ENCODE measurements at regions not wholly inside any gene's neighbourhood (a gene's known extent, or its start where the extent isn't known, plus 50 kb on each side); places are given as distances from the start of the nearest gene placed in this dataset.

GRCh38 chr2:171627412-171627811, 59.9 kb upstream of the DYNC1I2 start:
- intact Hi-C loops (cut with DNase I): no loop called here

GRCh38 chr2:171629113-171629512, 58.2 kb upstream of the DYNC1I2 start:
- ATAC-seq (no peak), DNase-seq (no peak)
- intact Hi-C loops (cut with DNase I): no loop called here
- H3K36me3 ChIP-seq: no peaks in the 10 kb centered on the region
- H3K27me3 ChIP-seq (ENCODE audit: low read depth): no peaks in the 10 kb centered on the region
- TF ChIP-seq, protein P1, sequence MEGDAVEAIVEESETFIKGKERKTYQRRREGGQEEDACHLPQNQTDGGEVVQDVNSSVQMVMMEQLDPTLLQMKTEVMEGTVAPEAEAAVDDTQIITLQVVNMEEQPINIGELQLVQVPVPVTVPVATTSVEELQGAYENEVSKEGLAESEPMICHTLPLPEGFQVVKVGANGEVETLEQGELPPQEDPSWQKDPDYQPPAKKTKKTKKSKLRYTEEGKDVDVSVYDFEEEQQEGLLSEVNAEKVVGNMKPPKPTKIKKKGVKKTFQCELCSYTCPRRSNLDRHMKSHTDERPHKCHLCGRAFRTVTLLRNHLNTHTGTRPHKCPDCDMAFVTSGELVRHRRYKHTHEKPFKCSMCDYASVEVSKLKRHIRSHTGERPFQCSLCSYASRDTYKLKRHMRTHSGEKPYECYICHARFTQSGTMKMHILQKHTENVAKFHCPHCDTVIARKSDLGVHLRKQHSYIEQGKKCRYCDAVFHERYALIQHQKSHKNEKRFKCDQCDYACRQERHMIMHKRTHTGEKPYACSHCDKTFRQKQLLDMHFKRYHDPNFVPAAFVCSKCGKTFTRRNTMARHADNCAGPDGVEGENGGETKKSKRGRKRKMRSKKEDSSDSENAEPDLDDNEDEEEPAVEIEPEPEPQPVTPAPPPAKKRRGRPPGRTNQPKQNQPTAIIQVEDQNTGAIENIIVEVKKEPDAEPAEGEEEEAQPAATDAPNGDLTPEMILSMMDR (IDR thresholded peaks at IDR 0.05): no peak
- no peaks in the 10 kb centered on the region for H3K4me1 ChIP-seq
- H3K4me3 ChIP-seq: no peak overlapping the region
- H3K9me3 ChIP-seq: peaks cover 33% of the 10 kb centered on the region
- H3K27ac ChIP-seq: no peak overlapping the region

More at GRCh38 chr2:171627412-171627811, 59.9 kb upstream of the DYNC1I2 start:
- no peaks in the 10 kb centered on the region for H3K36me3 ChIP-seq
- no peaks in the 10 kb centered on the region for H3K4me1 ChIP-seq
- ATAC-seq: no peak
- no peaks in the 10 kb centered on the region for H3K27me3 ChIP-seq (ENCODE audit: low read depth)
- no peak overlapping the region for H3K27ac ChIP-seq
- TF ChIP-seq, protein P1 (IDR thresholded peaks at IDR 0.05): no peak
- no peak overlapping the region for H3K4me3 ChIP-seq
- H3K9me3 ChIP-seq: peaks cover 31% of the 10 kb centered on the region
- DNase-seq: no peak

GRCh38 chr2:171630089-171630770, 57.0 kb upstream of the DYNC1I2 start:
- no peak for DNase-seq
- ATAC-seq: no peak
- Histone ChIP-seq H3K36me3 (no peaks in the 10 kb centered on the region), H3K27ac (no peak overlapping the region), H3K27me3 (ENCODE audit: low read depth) (no peaks in the 10 kb centered on the region), H3K4me1 (no peaks in the 10 kb centered on the region), H3K9me3 (peaks cover 33% of the 10 kb centered on the region), H3K4me3 (no peak overlapping the region)
- TF ChIP-seq, protein P1 (IDR thresholded peaks at IDR 0.05): no peak
- intact Hi-C loops (cut with DNase I): no loop called here

DNA sequence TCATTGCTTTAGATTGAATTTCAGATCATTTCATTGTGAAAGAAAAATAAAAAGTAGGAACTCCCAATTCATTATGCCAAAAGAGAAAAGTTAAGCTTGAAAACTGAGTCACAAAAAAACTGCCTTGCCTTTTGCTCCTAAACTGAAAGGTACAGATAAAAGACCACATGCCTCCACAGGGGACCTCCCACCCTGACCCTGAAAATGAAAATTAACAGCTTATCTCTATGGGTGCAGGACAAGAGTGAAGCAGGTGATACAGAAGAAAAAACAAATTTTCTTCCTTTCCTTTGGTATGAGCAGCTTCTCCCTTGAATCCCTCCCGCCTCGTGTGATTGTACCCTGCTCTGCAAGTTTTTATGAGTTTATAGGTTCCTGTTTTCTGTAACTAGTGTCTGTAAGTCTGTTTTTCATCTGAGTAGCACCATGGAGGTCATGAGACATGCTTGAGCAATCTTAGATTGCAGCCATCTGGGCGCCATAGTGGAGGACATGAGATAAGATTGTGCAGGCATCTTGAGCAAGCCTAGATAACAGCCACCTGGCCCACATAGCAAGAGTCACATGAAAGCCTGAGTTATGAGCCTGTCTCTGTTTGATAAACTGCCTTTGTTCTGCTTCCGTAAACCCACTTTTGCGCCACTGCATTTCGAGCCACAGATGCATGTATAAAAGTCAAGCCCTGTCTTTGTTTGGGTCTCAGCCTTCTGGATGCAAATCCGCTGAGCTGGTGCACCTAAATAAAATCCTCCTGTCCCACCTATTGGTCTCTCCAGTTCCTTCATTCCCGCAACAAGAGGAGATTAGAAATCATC, 56.2 kb upstream of the DYNC1I2 start:
- no peaks in the 10 kb centered on the region for H3K27me3 ChIP-seq (ENCODE audit: low read depth)
- intact Hi-C loops (cut with DNase I): no loop called here
- TF ChIP-seq, protein P1 (IDR thresholded peaks at IDR 0.05): no peak
- no peak for DNase-seq
- no peak overlapping the region for H3K4me3 ChIP-seq
- peaks cover 33% of the 10 kb centered on the region for H3K9me3 ChIP-seq
- H3K36me3 ChIP-seq: no peaks in the 10 kb centered on the region
- ATAC-seq: no peak
- H3K27ac ChIP-seq: no peak overlapping the region
- H3K4me1 ChIP-seq: no peaks in the 10 kb centered on the region
